Ecto neural progenitor cell (in vitro differentiated cells): ENCODE measurements at regions not wholly inside any gene's neighbourhood (a gene's known extent, or its start where the extent isn't known, plus 50 kb on each side); places are given as distances from the start of the nearest gene placed in this dataset.
A peak's percentile ranks its signal among the peaks of the same experiment; 100 is the strongest.

Experiments
- DNase-seq: peaks from one replicate; pipeline ENCODE4 v3.0.0-alpha.2; 2018; ENCODE audit warnings: low spot score

DNA sequence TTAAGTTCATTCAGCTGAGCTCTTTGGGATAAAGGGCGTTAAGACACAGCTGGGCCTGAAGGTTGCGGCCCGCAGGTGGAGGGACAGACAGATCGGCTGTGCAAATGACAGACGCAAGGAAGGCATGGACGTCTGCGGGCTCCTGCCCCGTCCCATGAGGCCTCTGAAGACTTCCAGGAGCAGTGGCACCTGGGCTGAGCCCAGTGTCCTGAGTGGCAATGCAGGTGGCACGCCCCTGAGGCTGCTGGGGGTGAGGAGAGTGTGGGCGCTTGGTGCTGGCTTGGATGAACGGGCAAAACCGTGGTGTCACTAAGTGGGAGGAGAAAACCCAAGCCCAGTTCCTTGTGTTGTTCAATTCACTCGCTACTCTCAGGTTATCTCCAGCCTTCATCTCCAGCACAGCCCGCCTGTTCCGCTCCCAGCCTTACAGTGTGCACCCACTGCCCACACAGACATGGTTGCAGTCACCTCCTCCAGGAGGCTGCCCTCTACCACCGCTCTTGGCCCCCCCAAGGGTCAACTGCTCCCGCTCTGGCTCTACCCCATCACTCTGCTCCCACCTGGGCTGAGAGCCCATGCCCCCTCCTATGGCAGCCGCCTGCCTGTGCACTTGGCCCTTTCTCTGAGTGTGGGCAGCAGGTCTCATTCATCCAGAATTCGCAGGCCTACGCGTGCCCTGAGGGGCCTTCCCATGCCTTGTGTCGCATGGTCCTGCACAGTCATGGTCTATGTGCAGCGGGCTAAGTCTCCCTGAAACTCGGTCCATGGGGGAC lies 50.3 kb downstream of the PTGR3 start:
- no peak for DNase-seq

- no peak for DNase-seq
Observed at GRCh38 chr18:75157851-75158250, 51.1 kb downstream of the PTGR3 start.

GRCh38 chr18:75157381-75157780 lies 51.6 kb downstream of the PTGR3 start:
- no peak for DNase-seq

DNA sequence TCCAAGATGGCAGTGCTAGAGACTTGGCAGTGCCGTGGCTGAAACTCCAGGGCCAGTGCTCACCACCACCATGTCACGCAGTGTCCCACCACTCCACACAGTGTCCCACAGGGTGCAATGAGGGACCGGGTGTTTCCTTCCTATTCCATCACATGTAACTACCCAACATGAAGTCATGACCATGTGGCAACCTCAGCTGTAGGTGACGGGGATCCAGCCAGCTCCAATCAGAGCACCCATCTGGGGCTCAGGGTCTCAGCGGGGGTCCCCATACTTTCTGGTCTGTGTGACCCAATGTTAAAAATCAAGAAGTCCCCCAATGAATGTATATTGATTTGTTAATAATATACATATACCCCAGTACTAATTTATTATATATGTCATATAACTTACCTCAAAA lies 52.1 kb downstream of the PTGR3 start:
- DNase-seq: no peak

DNA sequence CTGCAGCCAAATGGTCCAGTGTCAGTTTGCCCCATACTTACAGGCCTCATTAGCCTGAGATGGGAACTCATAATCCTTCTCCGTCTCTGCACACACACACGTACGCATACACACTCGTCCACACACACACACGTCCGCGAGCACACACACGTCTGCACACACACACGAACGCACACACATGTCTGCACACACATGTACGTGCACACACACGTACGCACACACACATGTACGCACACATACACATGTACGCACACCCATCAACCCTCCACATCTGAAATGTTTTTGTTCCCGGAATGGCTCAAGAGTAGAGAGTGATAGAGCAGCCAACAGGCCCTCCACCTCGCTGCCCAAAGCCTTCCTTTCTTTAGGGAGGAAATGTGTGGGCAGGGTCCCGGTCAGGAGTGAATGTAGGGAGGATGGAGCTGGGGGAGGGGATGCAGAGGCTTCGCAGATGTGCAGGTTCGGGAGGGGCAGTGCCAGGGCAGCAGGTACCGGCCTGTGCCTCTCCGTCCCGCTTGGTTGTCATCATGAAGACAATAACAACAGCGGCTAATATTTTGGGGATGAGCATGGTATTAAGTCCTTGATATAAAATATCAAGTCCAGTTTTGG lies 52.7 kb downstream of the PTGR3 start:
- DNase-seq: no peak

- no peak for DNase-seq
Observed at GRCh38 chr18:75154997-75155396, 53.9 kb downstream of the PTGR3 start.

GRCh38 chr18:75154259-75154658 lies 54.7 kb downstream of the PTGR3 start:
- no peak for DNase-seq

DNA sequence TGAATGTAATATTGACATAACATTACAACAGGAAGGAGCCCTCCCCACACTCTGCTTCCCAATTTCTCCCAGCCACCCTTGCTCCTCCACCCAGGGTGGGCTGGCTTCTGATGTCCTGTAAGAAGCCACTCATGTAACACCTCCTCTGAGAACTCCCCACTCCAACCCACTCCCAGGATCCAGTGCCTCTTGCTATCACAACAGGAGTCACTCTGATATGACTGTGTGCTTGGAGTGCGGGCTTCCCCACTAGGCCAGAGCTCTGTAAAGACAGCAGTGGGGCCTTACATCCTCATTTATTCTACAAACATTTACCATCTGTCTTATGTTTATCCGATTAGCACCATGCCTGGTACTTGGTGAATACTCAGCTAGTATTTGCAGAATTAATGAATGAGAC lies 65.1 kb downstream of the PTGR3 start:
- no peak for DNase-seq

- no peak for DNase-seq
Observed at GRCh38 chr18:75142677-75143076, 66.3 kb downstream of the PTGR3 start.

DNA sequence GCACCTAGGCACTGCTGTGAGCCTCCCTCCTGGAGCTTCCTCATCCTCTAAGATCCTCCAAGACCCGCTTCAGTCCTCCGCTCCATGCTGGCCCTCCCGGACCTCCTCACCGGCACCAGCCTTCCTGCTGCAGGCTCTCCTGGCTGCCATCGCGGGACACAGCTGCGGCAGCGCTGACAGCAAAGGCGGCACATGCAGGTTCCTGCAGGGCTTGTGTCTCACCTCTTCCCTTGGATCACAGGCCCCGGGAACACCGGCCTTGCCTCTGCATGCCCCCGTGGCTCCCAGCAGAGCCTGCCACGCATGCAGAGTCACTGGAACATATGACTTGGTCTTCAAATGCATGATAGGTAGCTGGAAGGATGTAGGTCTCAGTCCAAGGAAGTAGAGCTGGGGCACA lies 67.2 kb downstream of the PTGR3 start:
- DNase-seq: peak; percentile 29

DNA sequence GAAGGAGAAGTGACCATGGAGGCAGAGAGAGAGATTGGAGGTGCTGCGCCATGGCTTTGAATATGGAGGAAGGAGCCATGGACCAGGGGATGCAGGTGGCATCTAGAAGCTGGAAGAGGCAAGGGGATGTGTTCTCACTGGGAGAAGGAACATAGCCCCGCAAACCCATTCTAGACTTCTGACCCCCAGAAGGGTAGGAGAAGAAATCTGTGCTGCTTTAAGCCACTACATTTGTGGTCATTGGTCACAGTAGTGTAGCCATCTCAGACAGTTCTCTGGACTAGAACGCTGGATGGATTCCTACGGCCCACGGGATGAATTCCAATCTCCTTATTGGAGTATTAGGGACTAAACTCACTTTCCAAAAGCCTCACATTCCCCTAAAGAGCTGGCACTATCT lies 67.8 kb downstream of the PTGR3 start:
- DNase-seq: no peak

DNA sequence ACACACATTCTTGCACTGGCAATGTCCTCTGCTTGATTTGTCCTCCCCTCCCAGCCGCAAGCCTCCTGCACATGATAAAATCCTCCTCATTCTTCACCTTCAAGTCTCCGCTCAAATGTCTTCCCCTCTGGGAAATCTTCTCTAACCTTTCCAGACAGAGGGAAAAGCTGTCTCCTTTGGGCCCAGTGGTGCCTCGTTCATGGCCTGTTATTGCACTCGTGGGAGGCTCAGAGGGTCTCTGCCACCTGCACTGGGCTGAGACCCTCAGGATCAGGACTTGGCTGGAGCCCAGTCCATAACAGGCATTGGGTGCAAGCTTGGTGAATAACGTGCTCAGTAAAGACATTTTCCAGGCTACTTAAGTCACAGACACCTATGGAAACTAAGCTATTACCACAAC lies 68.6 kb downstream of the PTGR3 start:
- no peak for DNase-seq

DNA sequence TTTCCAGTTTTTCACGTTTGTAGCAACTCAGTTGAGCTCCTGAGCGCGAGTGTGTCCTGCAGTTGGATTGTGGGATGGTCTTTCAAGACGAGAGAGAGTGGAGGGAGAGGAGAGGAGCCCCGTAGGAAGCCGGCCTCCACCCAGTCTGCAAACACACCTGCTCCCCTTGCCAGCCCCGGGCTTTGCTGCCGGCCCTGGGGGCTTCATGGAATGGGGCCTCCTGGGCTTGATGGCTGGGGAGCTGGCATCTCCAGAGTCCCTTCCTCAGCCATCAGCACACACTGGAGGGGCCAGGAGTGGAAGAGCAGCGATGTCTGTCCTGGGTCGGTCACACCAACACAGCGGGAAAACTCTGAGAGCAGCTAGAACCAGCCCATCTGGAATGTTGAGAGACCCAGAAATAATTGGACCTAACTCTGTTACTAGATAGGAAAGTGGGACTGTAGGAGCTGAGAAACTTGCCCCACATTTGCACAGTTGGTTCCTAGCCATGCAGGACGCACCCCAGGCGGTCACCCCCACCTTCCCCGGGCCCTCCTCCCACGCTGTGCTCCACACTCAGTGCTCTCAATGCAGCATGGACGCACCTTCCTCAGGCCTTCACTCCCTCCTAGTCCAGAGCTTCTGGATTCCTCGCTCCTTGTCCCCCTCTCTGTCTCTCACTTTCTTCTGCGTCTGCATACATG lies 69.6 kb downstream of the PTGR3 start:
- DNase-seq: no peak

- DNase-seq: no peak
Observed at GRCh38 chr18:75137346-75137877, 71.5 kb downstream of the PTGR3 start.

DNA sequence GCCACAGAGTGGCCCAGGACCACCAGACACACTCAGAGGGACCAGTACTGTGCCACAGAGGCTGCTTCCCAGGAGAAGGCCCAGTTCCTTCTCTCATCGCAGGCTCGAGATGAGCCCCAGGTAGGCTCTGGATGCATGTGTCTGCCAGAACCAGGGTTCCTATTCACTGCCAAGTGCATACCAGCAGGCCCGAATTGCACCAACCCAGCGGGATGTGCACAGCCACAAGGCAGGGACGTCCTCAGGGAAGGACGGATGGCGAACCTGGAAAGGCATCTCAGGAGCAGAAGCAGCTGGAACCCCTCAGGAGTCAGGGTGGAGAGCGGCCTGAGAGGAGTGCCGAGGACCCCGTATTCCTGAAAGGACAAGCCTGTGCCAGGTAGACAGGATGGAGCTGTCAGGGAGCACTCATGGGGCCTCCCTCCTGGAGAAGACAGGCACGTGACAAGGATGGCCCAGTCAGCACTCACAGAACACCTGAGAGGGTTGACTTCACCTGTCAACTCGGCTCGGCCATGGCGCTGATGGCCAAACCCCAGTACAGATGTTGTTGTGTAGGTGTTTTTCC lies 73.7 kb downstream of the PTGR3 start:
- peak; percentile 16 for DNase-seq

- no peak for DNase-seq
Observed at GRCh38 chr18:75134611-75134975, 74.3 kb downstream of the PTGR3 start.

DNA sequence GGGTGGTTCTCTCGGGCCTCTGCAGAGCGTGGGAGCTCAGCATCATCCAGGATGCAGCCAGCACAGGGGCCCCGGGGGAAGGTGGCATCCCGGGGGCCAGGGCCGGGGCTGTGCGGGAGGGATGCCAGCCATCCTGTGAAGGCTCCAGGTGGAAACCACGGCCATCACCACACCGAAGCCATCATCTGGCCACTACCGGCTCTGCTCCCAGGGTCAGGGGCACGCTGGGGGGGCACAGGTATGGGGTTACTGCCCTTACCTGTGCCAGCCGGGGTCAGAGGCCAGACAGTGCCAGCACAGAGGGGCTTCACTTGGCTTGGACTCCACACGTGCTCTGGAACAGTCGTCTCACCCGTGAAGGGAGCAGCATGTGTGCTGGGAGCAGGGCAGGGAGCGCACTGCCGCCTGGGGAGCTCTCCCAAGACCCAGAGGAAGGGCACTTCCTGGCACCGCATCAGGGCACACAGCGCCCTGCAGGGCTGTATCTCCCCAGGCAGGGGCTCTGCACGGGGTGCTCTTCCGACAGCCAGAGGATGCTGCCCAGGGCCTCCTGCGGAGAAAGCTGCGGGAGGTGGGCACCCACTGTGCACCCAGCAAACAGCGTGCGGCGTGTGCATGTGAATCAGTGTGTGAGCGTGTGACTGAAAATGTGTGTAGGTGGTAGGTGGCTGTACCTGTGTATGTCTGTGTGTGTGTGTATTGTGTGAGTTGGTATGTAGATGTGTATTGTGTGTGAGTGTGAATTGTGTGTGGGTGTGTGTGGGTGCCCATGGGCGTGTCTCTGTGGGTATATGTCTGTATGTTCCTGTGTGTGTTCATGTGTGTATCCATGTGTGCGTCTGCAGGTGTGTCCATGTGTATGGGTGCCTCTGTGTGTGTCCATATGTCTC lies 75.0 kb downstream of the PTGR3 start:
- DNase-seq: peak; percentile 25

DNA sequence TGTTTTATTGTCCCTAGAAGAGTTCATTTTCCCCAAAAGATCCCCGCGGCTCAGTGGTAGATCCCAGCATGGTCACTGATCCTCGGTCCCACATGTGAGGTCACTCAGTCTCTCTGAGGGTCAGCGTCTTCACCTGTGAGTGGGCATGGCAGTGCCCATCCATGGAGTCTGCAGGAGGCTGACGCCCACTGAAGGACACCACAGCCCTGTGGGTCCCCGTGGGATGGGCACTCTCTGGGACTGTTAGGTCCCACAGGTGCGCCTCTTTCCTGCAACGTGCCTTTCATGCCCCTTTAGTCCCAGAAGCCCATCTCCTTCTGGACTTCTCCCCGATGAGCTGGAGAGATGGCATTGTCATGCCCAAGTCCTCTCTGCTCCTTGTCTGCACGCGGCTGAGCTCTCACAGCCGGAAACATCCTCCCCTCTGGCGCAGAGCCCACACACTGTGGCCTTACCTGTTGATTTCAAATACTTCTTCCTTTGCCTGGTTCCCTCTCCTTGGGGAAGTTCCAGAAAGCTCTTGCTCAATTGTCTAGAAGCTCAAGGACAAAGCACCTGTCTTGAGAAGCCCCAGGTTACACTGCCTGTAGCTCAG lies 75.9 kb downstream of the PTGR3 start:
- DNase-seq: peak; percentile 23

GRCh38 chr18:75132098-75132870 lies 76.7 kb downstream of the PTGR3 start:
- DNase-seq: peak; percentile 16

DNA sequence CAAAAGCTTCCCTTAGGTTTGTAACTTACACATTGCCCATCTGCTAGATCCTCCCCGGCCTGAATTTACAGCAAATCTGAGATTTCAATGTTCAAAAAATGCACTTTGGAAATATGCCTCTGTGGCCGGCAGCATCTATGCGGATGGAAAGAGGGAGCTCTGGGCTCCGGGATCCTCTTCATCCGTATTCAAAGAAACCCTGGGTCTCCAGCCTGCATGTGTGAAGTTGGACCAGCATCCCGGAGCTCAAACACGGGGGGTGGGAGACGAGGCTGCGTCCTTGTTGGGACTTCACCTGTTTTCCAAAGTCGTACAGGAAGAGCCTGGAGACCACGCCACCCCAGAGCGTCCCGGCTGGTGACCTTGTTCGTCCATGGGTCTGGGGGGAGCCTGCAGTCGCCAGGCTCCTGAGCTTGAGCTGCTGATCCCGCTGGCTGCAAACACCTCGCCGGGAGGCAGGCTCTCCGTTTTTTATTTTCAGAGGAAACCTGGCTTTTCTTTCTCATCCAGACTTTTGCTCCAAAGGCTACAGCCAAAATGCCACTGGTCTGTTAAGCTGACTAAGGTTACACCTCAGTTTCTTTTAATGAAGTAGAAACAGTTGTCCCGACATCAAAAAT lies 77.4 kb downstream of the PTGR3 start:
- DNase-seq: peak; percentile 32
